ENCODE measurements at regions not wholly inside any gene's neighbourhood (a gene's known extent, or its start where the extent isn't known, plus 50 kb on each side); places are given as distances from the start of the nearest gene placed in this dataset.

DNA sequence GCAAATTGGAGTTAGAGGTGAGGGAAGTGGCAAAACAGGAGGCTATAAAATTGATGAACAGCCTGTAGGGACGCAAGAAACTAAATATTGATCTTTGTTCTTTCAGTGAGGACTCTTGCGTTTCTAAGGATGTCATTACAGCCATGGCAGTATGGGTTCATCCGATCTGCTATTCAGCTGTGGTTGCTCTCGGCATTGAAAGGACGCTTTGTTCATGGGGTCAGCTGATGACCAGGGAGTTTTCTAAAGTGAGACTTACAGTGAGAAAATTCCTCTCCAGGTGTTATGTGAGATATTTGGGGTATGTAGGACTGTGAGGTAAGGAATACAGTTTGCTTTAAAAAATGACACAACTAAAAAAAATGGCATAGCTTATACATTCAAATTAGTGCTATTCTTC is 52.7 kb upstream of the PELI1 start:
- peak; percentile 95 for DNase-seq (ENCODE audit: low read depth, low spot score)
- in situ Hi-C loops (cut with HindIII; ENCODE audit: low pct_unique_long_range_greater_than_20kb, low sequenced_read_pairs) = no loop called here

DNA sequence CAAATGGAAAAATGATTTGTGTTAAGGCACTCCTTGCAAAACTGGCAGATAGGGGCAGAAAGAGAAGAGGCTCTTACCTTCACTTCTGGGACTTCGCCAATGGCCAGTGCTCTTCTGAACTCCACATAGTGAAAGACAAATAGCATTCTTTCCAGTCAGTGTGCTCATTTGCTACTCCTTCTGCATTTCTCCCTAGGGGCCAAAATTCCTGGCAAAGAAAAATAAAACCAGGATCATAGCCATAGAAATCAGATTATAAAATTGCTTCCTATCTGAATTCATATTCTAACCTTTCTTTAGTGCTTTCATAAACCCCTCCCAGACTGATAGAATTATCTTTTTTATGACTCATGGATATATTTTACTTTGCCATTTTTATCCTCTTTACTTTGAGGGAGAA is 56.9 kb upstream of the PELI1 start:
- DNase-seq (ENCODE audit: low read depth, low spot score) = no peak
- in situ Hi-C loops (cut with HindIII; ENCODE audit: low pct_unique_long_range_greater_than_20kb, low sequenced_read_pairs) = no loop called here

DNA sequence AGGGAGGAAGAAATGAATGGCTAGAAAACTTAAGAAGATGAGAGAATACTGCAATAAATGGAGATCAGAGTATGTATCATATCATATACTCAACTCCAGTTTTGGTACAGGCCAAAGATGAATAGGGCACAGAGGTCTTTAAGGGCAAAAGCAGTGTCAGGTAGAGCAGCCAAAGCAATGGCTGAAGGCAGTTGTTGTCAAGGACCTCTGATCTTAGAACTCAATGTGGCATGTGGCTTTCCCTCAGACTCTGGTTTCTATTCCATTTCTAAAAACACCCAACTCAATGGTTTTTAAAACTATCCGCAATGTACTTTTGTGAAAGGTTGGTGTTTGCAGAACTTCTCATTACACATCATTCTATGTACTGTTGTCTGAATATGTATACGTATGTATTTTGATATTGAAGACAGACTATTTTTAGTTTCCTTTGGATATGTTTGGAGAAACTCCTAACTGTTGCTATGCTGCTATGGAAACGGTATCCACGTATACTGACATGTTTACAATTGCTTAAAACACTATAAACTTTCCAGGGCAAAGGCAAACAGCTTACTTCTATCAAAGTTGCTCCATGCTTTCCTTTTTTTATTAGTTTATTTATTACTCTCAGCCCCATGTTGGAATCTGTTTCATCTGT is 58.1 kb upstream of the PELI1 start:
- DNase-seq (ENCODE audit: low read depth, low spot score) = peak; percentile 25
- in situ Hi-C loops (cut with HindIII; ENCODE audit: low pct_unique_long_range_greater_than_20kb, low sequenced_read_pairs) = no loop called here

DNA sequence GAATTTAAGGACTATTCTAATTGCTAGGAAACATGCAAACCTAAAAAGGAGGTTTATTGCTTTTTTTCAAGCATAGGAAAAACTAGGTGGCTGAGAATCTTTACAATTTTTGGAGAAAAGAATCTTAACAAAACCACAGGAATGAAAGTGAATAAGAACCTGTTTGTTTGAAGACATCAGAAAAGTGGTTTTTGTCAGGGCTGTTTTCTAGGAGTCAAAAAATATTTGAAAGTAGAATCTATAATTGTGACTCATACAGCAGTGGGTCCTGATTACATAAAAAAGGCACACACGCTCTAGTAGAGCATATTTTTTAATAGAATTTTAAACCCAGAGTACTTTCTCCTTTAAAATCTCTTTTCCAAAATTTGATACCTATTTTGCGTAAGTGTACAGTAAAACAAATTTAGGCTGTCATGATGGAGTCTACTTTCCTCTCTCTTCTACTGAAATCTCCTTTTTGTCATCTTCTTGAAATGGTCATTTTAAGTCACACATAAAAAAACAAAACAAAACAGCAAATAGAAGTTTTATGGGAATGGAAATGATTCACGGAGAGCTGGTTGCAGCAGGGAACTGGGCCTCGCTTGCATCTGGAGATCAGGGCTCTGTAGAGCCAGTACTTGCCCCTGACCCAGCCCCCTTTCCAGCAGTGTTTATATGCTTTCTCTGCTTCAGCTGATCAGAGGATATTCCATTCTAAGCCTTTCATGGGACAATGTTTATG is 59.1 kb upstream of the PELI1 start:
- in situ Hi-C loops (cut with HindIII; ENCODE audit: low pct_unique_long_range_greater_than_20kb, low sequenced_read_pairs) = no loop called here
- DNase-seq (ENCODE audit: low read depth, low spot score) = peak; percentile 60

DNA sequence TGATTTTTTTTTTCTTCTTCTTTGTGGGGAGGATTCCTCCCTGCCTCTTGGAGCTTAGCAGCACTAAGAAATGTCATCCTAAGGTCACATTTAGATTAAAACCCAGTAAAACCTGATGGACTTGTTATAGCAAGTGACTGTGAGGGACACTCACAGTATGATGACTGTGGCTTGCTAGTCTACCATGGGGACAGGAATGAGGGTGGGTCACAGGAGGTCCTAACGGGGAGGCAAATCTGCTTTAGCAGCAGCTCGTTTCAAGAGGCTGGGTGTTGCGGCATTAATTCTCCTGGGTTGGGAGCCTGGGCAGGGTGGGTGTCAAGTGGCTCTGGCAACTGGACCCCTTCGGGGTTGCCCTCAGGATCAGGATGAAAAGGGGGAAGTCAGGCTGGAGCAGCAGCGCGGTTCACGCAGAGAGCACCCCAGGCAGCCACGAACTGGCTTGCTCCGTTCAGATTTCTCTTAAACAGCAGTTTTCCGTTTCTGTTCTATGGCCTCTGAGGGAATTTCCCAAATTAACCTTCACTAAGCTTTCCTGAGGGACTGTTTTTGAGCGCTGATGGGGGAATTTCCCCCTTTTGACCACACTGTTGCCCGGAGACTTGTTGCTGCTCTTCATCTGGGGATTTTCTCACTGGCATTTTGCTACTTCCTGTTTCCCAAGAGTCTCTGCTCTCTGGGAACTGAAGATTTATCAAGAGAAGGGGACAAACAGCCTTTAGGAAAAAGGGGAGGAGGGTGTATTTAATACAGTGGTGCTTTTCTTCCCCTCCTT is 59.8 kb upstream of the PELI1 start:
- DNase-seq (ENCODE audit: low read depth, low spot score) = no peak
- in situ Hi-C loops (cut with HindIII; ENCODE audit: low pct_unique_long_range_greater_than_20kb, low sequenced_read_pairs) = no loop called here

DNA sequence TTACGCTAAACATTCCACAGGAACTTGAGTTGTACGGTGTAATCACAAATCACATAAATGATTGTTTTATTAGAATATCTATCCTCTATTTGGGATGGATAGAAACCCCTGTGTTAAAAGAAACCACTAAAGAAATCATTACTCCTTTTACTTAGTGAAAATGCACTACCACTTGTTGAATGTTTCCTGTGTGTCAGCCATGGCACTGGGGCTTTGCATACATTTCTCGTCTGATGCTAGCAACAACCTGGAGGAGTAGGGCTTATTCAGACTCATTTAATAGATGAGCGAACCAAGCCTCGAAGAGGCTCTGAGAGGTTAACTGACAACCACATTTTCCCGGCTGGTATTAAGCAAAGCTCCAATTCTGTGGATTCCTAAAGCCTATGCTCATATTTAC is 60.5 kb upstream of the PELI1 start:
- in situ Hi-C loops (cut with HindIII; ENCODE audit: low pct_unique_long_range_greater_than_20kb, low sequenced_read_pairs) = no loop called here
- DNase-seq (ENCODE audit: low read depth, low spot score) = no peak

DNA sequence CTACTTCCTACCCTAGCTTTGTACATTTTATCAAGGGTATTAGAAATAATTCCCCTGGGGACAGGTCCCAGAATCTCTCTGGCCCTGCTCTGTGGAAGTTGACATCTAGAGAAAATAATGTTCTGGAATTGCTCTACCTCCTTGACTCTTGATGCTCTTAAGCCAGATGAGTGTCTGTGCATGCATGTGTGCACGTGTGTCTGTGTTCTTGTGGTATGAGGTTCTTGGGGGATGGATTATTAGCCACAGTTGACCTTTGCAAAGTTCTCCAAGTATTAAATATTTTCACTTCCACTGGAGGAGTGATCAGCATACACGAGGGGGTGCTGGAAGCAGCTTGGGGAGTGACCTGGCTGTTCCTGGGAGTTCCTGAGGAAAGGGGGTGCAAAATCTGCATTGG is 61.2 kb upstream of the PELI1 start:
- DNase-seq (ENCODE audit: low read depth, low spot score) = no peak
- in situ Hi-C loops (cut with HindIII; ENCODE audit: low pct_unique_long_range_greater_than_20kb, low sequenced_read_pairs) = no loop called here

DNA sequence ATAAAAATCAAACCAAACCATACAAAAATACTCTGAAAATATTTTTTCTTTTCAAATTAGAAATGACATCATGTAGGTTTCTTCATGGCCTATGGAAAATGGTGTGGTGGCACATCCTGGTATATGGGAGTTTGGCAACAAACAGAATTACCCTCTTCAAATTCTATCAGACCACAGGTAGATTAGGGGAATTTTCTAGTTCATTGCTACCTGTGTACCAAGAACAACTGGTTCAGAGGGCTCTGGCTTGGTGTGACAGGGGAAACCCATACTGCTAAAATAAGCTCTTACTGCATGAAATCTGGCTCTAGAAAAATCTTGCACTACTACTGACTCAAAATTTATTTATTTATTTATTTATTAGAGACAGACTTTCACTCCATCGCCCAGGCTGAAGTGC is 63.4 kb upstream of the PELI1 start:
- in situ Hi-C loops (cut with HindIII; ENCODE audit: low pct_unique_long_range_greater_than_20kb, low sequenced_read_pairs) = no loop called here
- no peak for DNase-seq (ENCODE audit: low read depth, low spot score)

DNA sequence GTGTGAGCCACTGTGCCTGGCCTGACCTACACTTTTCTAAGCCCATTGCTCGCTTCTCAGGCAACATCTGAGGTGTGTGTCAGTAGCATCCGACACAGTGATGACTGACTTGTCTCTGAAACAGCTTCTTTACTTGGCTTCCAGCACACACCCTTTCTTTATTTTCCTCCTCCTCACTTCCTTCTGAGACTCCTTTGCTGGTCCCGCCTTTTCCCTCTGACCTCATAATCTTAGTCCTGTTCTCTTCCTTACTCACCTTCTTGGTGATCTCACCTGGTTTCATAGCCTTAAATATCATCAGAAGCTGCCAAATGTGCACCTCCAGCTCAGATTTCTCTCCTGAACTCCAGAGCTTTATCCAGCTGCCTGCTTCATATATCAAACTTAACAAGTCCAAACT is 66.6 kb upstream of the PELI1 start:
- DNase-seq (ENCODE audit: low read depth, low spot score) = no peak
- in situ Hi-C loops (cut with HindIII; ENCODE audit: low pct_unique_long_range_greater_than_20kb, low sequenced_read_pairs) = no loop called here

DNA sequence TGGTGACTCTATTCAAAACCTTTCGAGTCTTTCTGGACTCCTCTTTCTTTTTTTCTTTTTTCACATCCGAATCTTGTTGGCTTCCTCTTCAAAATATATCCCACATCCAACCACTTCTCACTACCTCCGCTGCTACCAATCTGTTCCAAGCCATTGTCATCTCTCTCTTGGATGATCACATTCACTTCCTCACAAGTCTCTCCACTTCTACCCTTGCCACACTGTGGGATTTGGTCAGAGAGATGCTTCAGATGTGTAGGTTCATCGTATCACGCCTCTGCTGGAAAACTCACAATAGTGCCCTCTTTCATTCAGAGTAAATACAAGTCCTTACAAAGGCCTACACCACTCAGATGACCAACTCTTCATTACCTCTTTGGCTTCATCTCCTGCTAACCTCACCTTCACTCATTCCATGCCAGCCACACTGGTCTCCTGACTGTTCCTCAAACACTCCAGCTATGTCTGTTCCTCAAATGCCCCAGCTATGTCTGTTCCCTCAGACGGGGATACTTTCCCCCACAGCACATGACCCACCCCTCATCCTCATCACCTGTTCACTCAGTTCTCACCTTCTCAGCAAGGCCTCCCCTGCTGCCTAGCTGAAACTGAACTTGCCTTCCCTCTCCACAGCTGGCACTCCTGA is 67.2 kb upstream of the PELI1 start:
- no peak for DNase-seq (ENCODE audit: low read depth, low spot score)
- in situ Hi-C loops (cut with HindIII; ENCODE audit: low pct_unique_long_range_greater_than_20kb, low sequenced_read_pairs) = no loop called here

DNA sequence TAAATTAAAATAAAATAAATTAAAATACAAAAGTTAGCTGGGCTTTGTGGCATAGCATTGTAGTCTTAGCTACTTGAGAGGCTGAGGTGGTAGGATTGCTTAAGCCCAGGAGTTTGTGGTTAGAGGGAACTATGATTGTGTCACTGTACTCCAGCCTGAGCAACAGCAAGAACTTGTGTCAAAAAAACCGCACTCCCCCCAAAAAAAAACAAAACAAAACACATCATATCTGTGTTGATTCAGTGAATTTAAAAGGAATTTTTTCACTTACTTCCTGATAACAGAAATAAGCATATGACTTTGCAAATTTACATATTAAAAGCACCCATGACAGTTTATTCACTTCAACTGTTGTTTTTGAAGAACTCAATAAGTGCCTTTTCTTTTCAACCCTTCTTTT is 68.1 kb upstream of the PELI1 start:
- in situ Hi-C loops (cut with HindIII; ENCODE audit: low pct_unique_long_range_greater_than_20kb, low sequenced_read_pairs) = no loop called here

DNA sequence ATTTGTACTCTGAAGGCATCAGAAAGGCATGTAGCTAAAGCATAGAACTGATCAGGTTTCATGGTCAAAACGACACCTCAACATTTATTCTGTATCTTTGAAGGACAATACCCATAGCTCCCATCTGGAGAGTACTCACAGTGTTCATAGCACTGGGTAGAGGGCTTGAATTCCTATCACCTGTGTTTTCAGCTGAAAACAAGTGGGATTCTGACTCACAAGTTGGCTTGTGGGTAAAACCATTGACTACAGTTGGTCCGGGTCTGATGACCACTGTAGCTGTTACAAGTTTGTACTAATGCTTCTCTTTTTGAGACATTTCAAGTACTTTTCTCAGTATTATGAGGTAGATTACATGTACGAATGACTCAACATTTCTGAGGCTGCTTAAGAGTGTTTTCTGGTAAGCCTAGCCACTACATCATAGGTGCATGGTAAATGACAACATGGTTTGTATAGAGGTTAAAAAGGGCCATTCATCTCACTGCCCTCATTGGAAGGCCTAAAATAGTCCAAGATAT is 68.6 kb upstream of the PELI1 start:
- in situ Hi-C loops (cut with HindIII; ENCODE audit: low pct_unique_long_range_greater_than_20kb, low sequenced_read_pairs) = no loop called here
- peak; percentile 32 for DNase-seq (ENCODE audit: low read depth, low spot score)

More for the DNA sequence above, 68.1 kb upstream of the PELI1 start:
- no peak for DNase-seq (ENCODE audit: low read depth, low spot score)

DNA sequence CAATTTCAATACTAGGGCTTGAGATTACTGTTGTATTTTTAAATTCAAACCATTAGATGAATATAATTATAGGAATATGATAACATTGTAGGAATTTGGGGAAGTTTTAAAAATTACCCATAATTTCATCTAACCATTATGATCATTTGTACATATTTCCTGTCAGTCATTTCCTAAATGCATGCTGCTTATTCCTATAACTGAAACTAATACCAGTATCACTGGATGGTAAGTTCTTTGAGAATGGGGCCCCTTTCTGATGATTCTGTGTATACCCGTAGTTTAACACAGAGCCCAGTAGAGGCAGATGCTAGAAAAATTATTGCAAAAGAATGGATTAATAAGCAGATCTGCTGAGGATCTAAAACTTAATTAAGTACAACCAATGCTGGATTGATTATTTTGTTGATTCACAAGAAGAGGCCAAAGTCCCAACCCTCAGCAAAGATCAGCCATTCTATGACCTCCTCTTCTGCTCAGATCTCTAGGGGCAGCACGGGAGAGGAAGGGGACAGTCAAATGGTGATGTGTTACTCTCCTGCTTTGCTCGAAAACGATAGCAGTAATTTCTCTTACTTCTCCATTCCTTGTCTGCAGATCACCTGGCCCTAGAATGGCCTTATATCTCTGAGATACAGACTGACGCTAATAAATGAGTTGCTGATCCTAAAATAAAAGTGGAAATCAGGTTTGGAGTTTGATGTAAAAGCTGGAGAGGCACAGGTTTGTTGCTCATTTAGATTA is 69.5 kb upstream of the PELI1 start:
- DNase-seq (ENCODE audit: low read depth, low spot score) = no peak
- in situ Hi-C loops (cut with HindIII; ENCODE audit: low pct_unique_long_range_greater_than_20kb, low sequenced_read_pairs) = no loop called here

DNA sequence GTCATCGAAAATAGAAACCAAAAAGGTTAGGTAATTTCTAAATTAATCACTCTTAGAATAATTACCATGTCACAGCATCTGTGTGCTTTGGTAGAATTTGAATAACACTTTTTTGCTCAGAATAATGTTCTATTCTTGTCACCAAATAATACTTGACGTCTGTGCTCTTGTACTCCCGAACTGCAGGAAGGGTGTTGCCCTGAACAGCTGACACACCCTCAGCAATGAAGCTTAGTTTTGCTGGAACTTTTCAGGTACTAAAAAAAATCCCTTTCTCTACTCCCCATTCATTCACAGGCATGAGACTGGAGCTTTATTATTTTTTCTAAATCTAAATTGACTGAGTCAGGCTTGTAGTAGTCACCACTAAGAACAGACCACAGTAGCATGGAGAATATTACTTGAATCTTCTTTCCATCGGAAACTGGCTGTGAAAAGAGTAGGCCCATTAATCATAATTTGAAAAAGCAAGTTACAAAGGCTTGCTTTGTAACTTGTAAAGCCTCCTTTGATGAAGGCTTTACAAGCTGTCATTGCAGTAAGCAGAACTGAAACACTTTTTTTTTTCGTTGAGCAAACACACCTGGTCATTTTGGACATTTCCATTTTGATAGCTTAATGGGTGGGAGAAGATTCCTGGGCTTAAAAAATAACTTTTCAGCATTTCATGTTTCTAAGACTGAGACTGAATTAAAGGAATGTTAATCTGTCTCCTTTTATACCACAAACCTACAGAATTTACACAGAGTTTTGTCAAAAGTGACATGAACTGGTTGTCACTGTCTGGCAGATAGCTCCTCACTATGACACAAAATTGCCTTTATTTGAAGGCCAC is 70.3 kb upstream of the PELI1 start:
- in situ Hi-C loops (cut with HindIII; ENCODE audit: low pct_unique_long_range_greater_than_20kb, low sequenced_read_pairs) = no loop called here
- DNase-seq (ENCODE audit: low read depth, low spot score) = peak; percentile 89

DNA sequence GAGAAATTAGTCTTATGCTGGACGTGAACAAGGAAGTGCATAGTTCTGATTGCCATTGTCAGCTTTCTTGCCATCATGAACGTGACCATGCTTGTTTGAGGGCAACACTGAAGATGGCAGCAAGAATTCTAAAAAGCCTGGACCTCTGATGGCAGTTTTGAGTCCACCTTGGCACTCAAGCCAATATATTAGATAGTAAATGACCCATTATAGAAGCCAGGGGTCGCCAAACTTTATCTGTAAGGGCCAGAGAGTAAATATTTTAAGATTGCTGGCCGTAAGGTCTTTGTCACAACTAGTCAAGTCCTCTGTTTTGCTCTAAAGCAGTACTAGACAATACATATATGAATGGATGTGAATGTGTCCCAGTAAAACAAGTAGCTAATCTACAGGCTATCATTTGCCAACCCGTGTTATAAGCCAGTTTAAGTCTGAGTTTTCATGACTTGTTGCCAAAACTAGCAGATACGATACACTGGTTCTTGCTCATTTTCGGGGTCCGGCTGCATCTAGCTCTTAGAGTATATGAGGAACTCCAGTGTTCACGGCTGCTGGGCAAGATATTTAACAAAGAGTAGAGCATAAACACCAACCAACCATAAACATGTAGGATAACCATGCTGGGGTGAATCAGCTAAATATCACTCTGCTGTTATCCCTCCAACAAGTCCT is 73.1 kb upstream of the PELI1 start:
- DNase-seq (ENCODE audit: low read depth, low spot score) = no peak
- in situ Hi-C loops (cut with HindIII; ENCODE audit: low pct_unique_long_range_greater_than_20kb, low sequenced_read_pairs) = no loop called here

DNA sequence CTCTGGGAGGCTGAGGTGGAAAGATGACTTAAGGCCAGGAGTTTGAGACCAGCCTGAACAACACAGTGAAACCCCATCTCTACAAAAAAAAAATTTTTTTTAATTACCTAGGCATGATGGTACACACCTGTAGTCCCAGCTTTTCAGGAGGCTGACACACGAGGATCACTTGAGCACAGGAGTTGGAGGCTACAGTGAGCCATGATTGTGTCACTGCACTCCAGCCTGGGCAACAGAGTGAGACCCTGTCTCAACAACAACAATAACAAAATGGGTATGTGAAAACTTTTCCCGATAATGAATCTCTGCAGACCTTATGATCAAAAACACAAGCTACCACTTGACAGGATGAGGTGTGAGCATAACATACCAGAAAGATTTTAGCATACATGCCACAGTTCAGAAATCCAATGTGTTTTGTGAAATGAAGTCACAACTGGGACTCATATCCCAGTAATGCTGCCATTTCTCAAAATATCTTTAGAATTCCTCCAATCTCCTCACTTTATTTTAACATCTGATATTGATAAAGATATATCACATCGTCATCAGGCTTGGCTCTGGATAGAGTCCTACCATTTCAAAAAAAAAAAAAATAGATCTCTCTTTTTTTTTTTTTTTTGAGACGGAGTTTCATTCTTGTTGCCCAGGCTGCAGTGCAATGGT is 74.0 kb upstream of the PELI1 start:
- DNase-seq (ENCODE audit: low read depth, low spot score) = no peak
- in situ Hi-C loops (cut with HindIII; ENCODE audit: low pct_unique_long_range_greater_than_20kb, low sequenced_read_pairs) = no loop called here
